Neural cell (in vitro differentiated cells): ENCODE measurements at regions not wholly inside any gene's neighbourhood (a gene's known extent, or its start where the extent isn't known, plus 50 kb on each side); places are given as distances from the start of the nearest gene placed in this dataset.

Source experiments
- H2AFZ ChIP-seq: fragments of 200-600, 300-800 bp; sonication (generic), shearing (Covaris generic); 2 replicates; pipeline ENCODE4 v1.6.0; 2014; ENCODE audit warnings: low read depth, mild to moderate bottlenecking, antibody characterized with exemption, low read length, moderate library complexity
- H3F3A ChIP-seq: fragments of 200-600 bp; shearing (Covaris generic); 2 replicates; pipeline ENCODE4 v1.6.1; 2016; ENCODE audit warnings: mild to moderate bottlenecking, moderate library complexity, mixed read lengths, antibody characterized with exemption, low read length; ENCODE audit not compliant: insufficient read depth, poor library complexity, severe bottlenecking
- H3K27ac ChIP-seq: fragments of 200-600, 300-800 bp; sonication (generic), shearing (Covaris generic); 2 replicates; pipeline ENCODE4 v1.5.1; 2014; ENCODE audit warnings: mild to moderate bottlenecking, low read length, moderate library complexity
- H3K27me3 ChIP-seq: fragments of 300-800, 200-600 bp; sonication (generic), shearing (Covaris generic); 2 replicates; pipeline ENCODE4 v1.6.0; 2014; ENCODE audit warnings: mild to moderate bottlenecking, low read depth, low read length, moderate library complexity; ENCODE audit not compliant: insufficient read depth
- H3K36me3 ChIP-seq: fragments of 300-800, 200-600 bp; sonication (generic), shearing (Covaris generic); 2 replicates; pipeline ENCODE4 v1.5.1; 2014; ENCODE audit warnings: mild to moderate bottlenecking, antibody characterized with exemption, low read length, moderate library complexity; ENCODE audit not compliant: insufficient read depth
- H3K4me2 ChIP-seq: fragments of 300-800, 200-600 bp; sonication (generic), shearing (Covaris generic); 2 replicates; pipeline ENCODE4 v1.6.0; 2014; ENCODE audit warnings: mild to moderate bottlenecking, low read length
- H3K4me3 ChIP-seq: fragments of 300-800, 200-600 bp; sonication (generic), shearing (Covaris generic); 2 replicates; pipeline ENCODE4 v1.5.1; 2014; ENCODE audit warnings: mild to moderate bottlenecking, low read length, moderate library complexity
- H3K79me2 ChIP-seq: fragments of 200-600 bp; shearing (Covaris generic); replicated peaks from 2 replicates; pipeline ENCODE4 v1.6.0; 2014; ENCODE audit warnings: mild to moderate bottlenecking, low read length, moderate library complexity; ENCODE audit not compliant: insufficient read depth
- H3K9ac ChIP-seq: fragments of 300-800, 200-600 bp; sonication (generic), shearing (Covaris generic); 2 replicates; pipeline ENCODE4 v1.6.1; 2016; ENCODE audit warnings: mild to moderate bottlenecking, low read length, mixed read lengths
- H3K9me2 ChIP-seq: fragments of 200-600 bp; shearing (Covaris generic); 2 replicates; pipeline ENCODE4 v1.6.1; 2016; ENCODE audit warnings: mild to moderate bottlenecking, low read length, mixed read lengths; ENCODE audit not compliant: insufficient read depth
- H3K9me3 ChIP-seq: fragments of 200-600, 300-800 bp; sonication (generic), shearing (Covaris generic); 2 replicates; pipeline ENCODE4 v1.6.1; 2016; ENCODE audit warnings: mild to moderate bottlenecking, mixed run types, low read length, moderate library complexity, mixed read lengths
- H4K20me1 ChIP-seq: fragments of 200-600 bp; shearing (Covaris generic); 2 replicates; pipeline ENCODE4 v1.6.1; 2016; ENCODE audit warnings: mild to moderate bottlenecking, mixed run types; ENCODE audit not compliant: insufficient read depth
- CTCF ChIP-seq: fragments of 450-650 bp; IDR thresholded peaks from 2 replicates; pipeline ENCODE4 v1.5.1; 2014; ENCODE audit warnings: antibody characterized with exemption, mild to moderate bottlenecking, moderate library complexity; ENCODE audit not compliant: poor library complexity, severe bottlenecking
- EP300 ChIP-seq: fragments of 450-650 bp; conservative IDR thresholded peaks from 2 replicates; pipeline ENCODE4 v1.6.1; 2014; ENCODE audit warnings: antibody characterized with exemption, mild to moderate bottlenecking, moderate library complexity; ENCODE audit not compliant: poor library complexity, severe bottlenecking
- EZH2 ChIP-seq: fragments of 200-600, 300-800 bp; shearing (Covaris generic), sonication (generic); IDR thresholded peaks from 2 replicates; pipeline ENCODE4 v1.6.1; 2014; ENCODE audit warnings: antibody characterized with exemption, low read length, borderline replicate concordance, mild to moderate bottlenecking; ENCODE audit not compliant: insufficient read depth, poor library complexity, severe bottlenecking
- MXI1 ChIP-seq: fragments of 450-650 bp; conservative IDR thresholded peaks from 2 replicates; pipeline ENCODE4 v1.6.1; 2014; ENCODE audit warnings: antibody characterized with exemption, mild to moderate bottlenecking; ENCODE audit not compliant: poor library complexity, severe bottlenecking
- POLR2AphosphoS5 ChIP-seq: IDR thresholded peaks from 2 replicates; pipeline ENCODE4 v1.6.1; 2012
- RAD21 ChIP-seq: fragments of 450-650 bp; conservative IDR thresholded peaks from 2 replicates; pipeline ENCODE4 v1.6.1; 2014; ENCODE audit warnings: antibody characterized with exemption, mild to moderate bottlenecking, moderate library complexity
- REST ChIP-seq: IDR thresholded peaks from 2 replicates; pipeline ENCODE4 v1.6.1; 2012; ENCODE audit warnings: borderline replicate concordance
- SMC3 ChIP-seq: fragments of 450-650 bp; conservative IDR thresholded peaks from 2 replicates; pipeline ENCODE4 v1.6.1; 2014; ENCODE audit warnings: antibody characterized with exemption, mild to moderate bottlenecking, moderate library complexity; ENCODE audit not compliant: poor library complexity
- TAF1 ChIP-seq: IDR thresholded peaks from 2 replicates; pipeline ENCODE4 v1.6.1; 2012; ENCODE audit warnings: low read depth

DNA sequence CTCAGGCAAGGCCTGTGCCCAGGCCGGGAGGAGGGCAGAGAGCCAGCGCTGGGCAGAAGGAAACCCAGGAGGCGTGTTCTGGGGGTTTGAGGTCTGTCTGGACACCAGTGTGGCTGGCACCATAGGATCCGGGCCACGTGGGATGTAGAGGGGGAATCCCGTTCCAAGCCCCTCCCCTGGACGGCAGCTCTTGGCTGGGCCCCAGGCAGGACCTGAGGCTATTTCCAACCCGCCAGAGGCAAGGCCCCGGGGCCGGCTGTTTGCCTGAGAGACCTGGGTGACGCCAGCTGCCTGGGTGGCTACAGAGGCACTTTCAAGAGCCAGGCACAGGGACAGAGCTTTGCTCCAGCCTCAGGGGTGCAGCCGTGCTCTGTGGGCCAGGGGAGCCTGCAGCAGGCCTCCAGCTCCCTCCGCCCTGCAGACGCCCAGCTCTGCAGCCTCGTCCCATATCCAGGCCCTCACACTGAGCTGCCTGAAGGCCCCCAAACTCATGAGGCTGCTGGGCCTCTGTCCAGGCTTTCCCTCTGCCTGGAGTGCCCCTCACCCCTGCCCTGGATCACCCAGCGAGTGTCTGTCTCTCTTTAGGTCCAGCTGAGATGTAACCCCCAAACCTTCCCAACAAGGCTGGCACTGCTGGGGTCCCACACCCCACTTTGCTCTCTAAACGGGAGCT is 56.6 kb upstream of the EGFL7 start:
- no peak overlapping the region for H3K9ac ChIP-seq

DNA sequence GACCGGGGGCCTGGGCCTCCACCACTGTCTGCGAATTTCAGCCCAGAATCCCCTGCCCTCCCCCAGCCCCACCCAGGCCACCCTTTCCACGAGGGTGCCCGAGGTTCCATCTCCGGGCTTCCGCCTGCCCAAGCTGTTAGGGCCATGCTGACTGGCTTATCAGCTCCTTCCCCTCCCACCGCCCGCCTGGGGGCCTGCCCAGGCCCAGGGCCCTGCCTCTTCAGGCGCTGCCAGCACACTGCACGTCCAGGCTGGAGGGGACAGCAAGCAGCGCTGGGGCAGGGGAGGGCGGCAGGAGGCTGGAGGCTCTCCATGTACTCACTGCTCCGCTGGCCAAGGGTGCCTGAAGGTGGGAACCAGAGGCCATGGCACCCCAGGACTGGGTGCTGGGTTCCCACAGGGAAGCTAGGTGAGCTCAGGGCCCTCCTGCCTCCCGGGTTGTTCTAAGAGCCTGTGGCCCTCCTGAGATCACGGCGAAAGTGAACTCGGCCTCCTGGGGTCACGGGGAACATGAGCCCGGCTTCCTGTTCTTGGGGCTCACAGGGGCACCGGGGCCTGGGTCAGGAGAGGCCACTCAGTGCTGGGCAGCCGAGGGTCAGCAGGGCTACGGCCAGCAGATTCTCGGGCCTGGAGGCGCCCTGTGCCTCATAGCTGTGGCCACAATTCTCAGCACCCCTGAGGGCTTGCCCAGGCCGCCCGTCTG is 57.7 kb upstream of the EGFL7 start:
- Histone ChIP-seq H3F3A (no peaks in the 10 kb centered on the region), H3K9me2 (no peaks in the 10 kb centered on the region), H3K79me2 (no peaks in the 10 kb centered on the region), H3K9ac (no peak overlapping the region), H3K4me3 (no peak overlapping the region), H3K27me3 (no peaks in the 10 kb centered on the region), H3K27ac (no peak overlapping the region), H3K9me3 (no peaks in the 10 kb centered on the region), H3K36me3 (no peaks in the 10 kb centered on the region), H4K20me1 (no peaks in the 10 kb centered on the region), H3K4me2 (no peak overlapping the region), H2AFZ (no peak overlapping the region)
- TF ChIP-seq SMC3 (no peak), EP300 (no peak), CTCF (no peak), TAF1 (no peak), RAD21 (no peak), POLR2AphosphoS5 (no peak)

More for the DNA sequence above, 56.6 kb upstream of the EGFL7 start:
- Histone ChIP-seq H4K20me1 (no peaks in the 10 kb centered on the region), H3K79me2 (no peaks in the 10 kb centered on the region), H3K4me2 (no peak overlapping the region), H3K27me3 (no peaks in the 10 kb centered on the region), H3K4me3 (no peak overlapping the region), H2AFZ (no peak overlapping the region), H3K27ac (no peak overlapping the region), H3K9me3 (no peaks in the 10 kb centered on the region), H3F3A (no peaks in the 10 kb centered on the region), H3K36me3 (no peaks in the 10 kb centered on the region), H3K9me2 (no peaks in the 10 kb centered on the region)
- TF ChIP-seq REST = no peak
- no peak for TF ChIP-seq EP300
- no peak for TF ChIP-seq MXI1
- TF ChIP-seq EZH2 = no peak
- TF ChIP-seq POLR2AphosphoS5 = no peak
- no peak for TF ChIP-seq RAD21
- no peak for TF ChIP-seq CTCF
